ENCODE measurements at regions not wholly inside any gene's neighbourhood (a gene's known extent, or its start where the extent isn't known, plus 50 kb on each side); places are given as distances from the start of the nearest gene placed in this dataset.
"Not testable (repeated sequence)": the region's sequence is repeated elsewhere in the genome, so short reads cannot be mapped to it uniquely, and the experiment has no call there.

GRCh38 chr11:98060759-98061158, 960.0 kb upstream of the CNTN5 start:
- Histone ChIP-seq H3K27me3 (no peaks in the 10 kb centered on the region), H3K36me3 (no peaks in the 10 kb centered on the region), H3K4me1 (peaks cover 0 to 24% (median 0%) of the 10 kb centered on the region in 3 donors), H3K9me3 (no peaks in the 10 kb centered on the region), H3K4me3 (no peak overlapping the region), H3K27ac (no peak overlapping the region)
- 24 to 73% methylated on average over 1 of the region's 1 CpG for WGBS, 2 donors
- TF ChIP-seq POLR2A (IDR thresholded peaks at IDR 0.05) = no peak
- no peak for TF ChIP-seq CTCF (IDR thresholded peaks at IDR 0.05)
- DNase-seq = no peak
- intact Hi-C loops (cut with DNase I) = no loop called here

- WGBS, 2 donors = 15 to 25% methylated on average over 2 of the region's 2 CpGs
These were observed 958.9 kb upstream of the CNTN5 start for GRCh38 chr11:98061858-98062257.

GRCh38 chr11:98062714-98063113, 958.0 kb upstream of the CNTN5 start:
- no peak for DNase-seq
- H3K4me3 ChIP-seq = no peak overlapping the region
- no peak for TF ChIP-seq CTCF (IDR thresholded peaks at IDR 0.05)
- H3K36me3 ChIP-seq = no peaks in the 10 kb centered on the region
- intact Hi-C loops (cut with DNase I) = no loop called here
- no peaks in the 10 kb centered on the region for H3K27me3 ChIP-seq
- peaks cover 0 to 38% (median 0%) of the 10 kb centered on the region in 3 donors for H3K4me1 ChIP-seq
- H3K9me3 ChIP-seq = no peaks in the 10 kb centered on the region
- WGBS, 2 donors = 66 to 79% methylated on average over 1 of the region's 1 CpG
- H3K27ac ChIP-seq = no peak overlapping the region

More at GRCh38 chr11:98061858-98062257, 958.9 kb upstream of the CNTN5 start:
- intact Hi-C loops (cut with DNase I) = no loop called here
- H3K4me3 ChIP-seq = no peak overlapping the region
- H3K9me3 ChIP-seq = no peaks in the 10 kb centered on the region
- H3K27ac ChIP-seq = no peak overlapping the region
- H3K4me1 ChIP-seq = peaks cover 0 to 31% (median 0%) of the 10 kb centered on the region in 3 donors
- DNase-seq = no peak
- TF ChIP-seq CTCF (IDR thresholded peaks at IDR 0.05) = no peak
- TF ChIP-seq POLR2A (IDR thresholded peaks at IDR 0.05) = no peak
- no peaks in the 10 kb centered on the region for H3K36me3 ChIP-seq
- no peaks in the 10 kb centered on the region for H3K27me3 ChIP-seq

GRCh38 chr11:98068251-98068650, 952.5 kb upstream of the CNTN5 start:
- Histone ChIP-seq H3K4me3 (no peak overlapping the region), H3K27ac (peak overlapping the region in 2 of 4 donors; percentile 23 to 51), H3K9me3 (no peaks in the 10 kb centered on the region), H3K4me1 (peaks cover 0 to 31% (median 0%) of the 10 kb centered on the region in 3 donors), H3K36me3 (no peaks in the 10 kb centered on the region), H3K27me3 (no peaks in the 10 kb centered on the region)
- intact Hi-C loops (cut with DNase I) = no loop called here
- 35 to 45% methylated on average over 1 of the region's 1 CpG for WGBS, 2 donors
- DNase-seq = no peak
- no peak for TF ChIP-seq CTCF (IDR thresholded peaks at IDR 0.05)
- no peak for TF ChIP-seq POLR2A (IDR thresholded peaks at IDR 0.05)

- intact Hi-C loops (cut with DNase I); H3K27me3 ChIP-seq; H3K9me3 ChIP-seq; H3K4me3 ChIP-seq; DNase-seq; H3K36me3 ChIP-seq: not testable (repeated sequence)
- H3K27ac ChIP-seq = peak overlapping the region in 2 of 4 donors; percentile 23 to 51
- 62 to 80% methylated on average over 14 to 16 of the region's 16 CpGs for WGBS, 2 donors
- H3K4me1 ChIP-seq = peaks cover 0 to 31% (median 0%) of the 10 kb centered on the region in 3 donors
These were observed 951.6 kb upstream of the CNTN5 start for GRCh38 chr11:98069147-98069546.

GRCh38 chr11:98069861-98070260, 950.9 kb upstream of the CNTN5 start:
- Histone ChIP-seq H3K4me3 (no peak overlapping the region), H3K27me3 (no peaks in the 10 kb centered on the region), H3K27ac (no peak overlapping the region), H3K4me1 (peaks cover 0 to 31% (median 0%) of the 10 kb centered on the region in 3 donors), H3K9me3 (no peaks in the 10 kb centered on the region), H3K36me3 (no peaks in the 10 kb centered on the region)
- DNase-seq = no peak
- intact Hi-C loops (cut with DNase I) = no loop called here
- 88% methylated on average over 12 to 13 of the region's 13 CpGs for WGBS, 2 donors
- TF ChIP-seq POLR2A (IDR thresholded peaks at IDR 0.05) = no peak
- TF ChIP-seq CTCF (IDR thresholded peaks at IDR 0.05) = no peak

Data from esophagus squamous epithelium (tissue), 5 donors.